ENCODE measurements at regions not wholly inside any gene's neighbourhood (a gene's known extent, or its start where the extent isn't known, plus 50 kb on each side); places are given as distances from the start of the nearest gene placed in this dataset.

DNA sequence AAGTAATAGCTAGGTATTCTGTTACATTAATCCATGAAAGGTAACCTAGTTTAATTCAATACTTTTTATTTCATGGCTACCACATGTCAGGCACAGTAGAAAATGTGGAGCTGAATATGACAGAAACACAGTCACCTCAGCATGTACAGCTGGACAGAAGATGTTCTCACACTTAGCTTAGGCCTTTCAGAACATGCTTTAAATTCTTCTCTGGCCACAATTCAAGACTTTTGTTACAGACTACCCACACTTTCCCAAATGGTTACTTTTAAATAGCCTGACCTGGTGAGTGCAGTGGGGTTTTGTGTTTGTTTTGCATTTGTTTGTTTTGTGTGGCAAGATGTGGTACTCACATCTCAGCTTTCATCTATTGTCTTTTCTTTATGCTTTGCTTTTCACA is 1079.5 kb downstream of the IGSF11 start:
- peak; percentile 17 for DNase-seq (ENCODE audit: low spot score)

DNA sequence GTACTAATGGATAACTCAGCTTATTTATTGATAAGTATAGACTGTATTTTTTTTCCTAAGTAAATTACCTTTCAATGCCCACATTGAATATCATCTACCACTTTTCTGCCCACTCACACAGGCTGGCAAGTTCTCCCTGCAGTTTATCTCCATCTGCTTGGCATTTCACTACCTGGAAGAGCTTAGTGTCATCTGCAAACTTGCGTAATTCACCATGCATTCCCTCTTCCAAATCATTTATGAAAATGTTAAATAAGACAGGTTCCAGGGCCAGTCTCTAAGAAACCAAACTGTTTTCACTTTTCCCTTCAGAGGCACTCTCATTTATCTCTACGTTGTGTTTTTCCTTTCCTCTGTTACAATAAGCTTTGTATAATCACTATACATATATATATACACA is 1076.6 kb downstream of the IGSF11 start:
- no peak for DNase-seq (ENCODE audit: low spot score)

GRCh38 chr3:117962750-117963149 is 1071.9 kb downstream of the IGSF11 start:
- DNase-seq (ENCODE audit: low spot score): peak; percentile 34

- no peak for DNase-seq (ENCODE audit: low spot score)
These were observed 1070.8 kb downstream of the IGSF11 start for GRCh38 chr3:117963858-117964257.

DNA sequence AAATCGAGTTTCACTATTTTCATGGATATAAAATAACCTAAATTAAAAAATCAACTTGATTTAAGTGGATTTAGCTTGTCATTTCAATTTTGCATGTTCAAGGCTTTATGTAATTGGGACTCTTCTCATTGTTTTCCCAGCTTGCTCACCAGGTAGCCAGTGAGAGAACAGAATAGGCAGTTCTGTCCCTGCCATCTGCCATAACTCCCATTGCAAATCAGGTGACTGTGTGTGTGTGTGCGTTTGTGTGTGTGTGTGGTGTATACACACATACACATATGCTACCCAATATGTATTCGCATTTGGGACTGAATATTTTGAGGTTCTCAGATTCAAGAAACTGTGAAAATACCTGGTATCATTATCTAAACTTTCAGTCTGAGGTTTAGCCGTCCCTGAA is 1069.8 kb downstream of the IGSF11 start:
- DNase-seq (ENCODE audit: low spot score): no peak

DNA sequence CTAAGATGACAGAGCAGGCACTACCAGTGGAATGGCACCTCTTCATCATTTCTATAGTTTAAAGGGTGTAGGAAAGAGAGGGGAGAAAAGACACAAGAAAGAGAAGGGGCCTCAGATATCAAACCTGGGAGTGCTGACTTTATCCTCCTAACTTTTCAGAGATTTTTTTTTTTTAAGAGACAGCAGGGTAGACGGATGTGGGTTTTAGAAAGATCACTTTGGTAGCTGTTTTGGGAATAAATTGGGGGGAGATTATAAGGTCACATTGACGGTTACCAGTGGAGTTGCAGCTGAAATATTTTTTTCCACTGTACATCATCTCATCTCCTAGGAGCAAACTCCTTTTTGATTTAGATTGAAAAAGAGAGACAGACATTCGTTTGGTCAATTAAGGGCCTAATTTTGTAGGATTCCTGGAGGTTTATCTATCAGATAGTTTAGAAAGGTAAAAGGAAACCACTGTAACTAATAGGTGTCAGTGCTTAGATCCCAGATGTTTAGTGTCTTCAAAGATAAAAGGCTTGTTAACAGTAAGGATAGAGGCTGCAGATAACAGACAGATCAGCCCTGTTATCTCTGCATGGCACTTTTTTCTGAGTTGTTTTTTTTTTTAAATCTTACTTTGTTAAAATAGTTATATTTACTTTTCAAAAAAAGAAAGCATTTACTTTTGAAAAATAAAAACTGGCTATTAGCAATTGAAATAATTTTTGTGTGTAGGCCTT is 1057.0 kb downstream of the IGSF11 start:
- DNase-seq (ENCODE audit: low spot score): no peak

- no peak for DNase-seq (ENCODE audit: low spot score)
These were observed 1055.2 kb downstream of the IGSF11 start for GRCh38 chr3:117979466-117979865.

DNA sequence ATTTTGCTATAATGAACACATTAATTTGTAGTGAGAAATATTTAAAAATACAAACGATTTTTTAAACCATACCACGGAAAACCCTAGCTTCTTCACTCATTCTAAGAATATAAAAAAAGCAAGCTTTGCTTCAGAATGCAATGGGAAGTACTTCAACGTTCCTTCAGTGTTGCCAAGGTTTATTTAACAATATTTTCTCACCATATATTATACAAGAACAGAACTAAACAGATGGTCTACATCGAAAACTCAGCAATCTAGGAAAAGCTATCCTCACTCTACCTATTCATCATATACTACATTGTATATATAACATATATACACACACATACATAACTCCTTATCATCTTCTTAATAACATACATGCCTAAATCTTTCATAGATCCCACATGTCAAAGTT is 1047.4 kb downstream of the IGSF11 start:
- no peak for DNase-seq (ENCODE audit: low spot score)

DNA sequence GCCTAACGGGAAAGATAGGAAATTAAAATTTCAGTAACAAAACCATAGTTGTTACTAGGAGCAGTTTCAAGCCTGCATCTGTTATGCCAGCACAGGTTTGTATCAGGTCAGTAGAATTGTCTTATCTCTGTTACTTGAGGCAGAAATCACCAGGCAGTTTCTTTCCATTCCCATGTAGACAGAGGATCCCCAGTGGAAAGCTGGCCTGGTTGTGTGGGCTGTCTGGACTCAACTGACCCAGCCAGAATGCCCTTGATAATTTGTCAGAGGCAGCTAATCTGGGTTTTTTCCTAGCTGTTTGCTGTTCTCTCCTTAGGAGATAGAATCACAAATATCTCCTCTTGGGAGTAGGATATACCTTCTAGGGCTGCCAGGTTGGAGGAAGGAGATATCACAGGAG is 1044.7 kb downstream of the IGSF11 start:
- DNase-seq (ENCODE audit: low spot score): no peak

DNA sequence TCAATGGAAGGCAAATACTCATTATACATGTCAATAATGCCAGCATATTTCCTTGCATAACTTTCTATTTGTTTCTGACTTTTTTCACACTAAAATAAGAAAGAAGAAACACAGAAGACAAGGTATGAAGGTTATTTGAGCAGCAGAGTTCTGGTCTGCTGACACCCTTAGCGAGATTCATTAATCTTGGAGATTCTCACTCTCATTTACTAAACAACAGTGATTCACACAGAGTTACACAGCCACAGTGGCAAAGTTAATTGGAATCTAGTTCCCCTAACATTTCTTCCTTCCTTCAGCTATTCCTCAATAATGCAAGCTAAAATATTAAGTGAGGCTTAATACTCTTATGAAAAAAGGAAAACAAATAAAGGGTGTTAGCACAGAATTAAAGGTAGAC is 1044.0 kb downstream of the IGSF11 start:
- DNase-seq (ENCODE audit: low spot score): no peak

DNA sequence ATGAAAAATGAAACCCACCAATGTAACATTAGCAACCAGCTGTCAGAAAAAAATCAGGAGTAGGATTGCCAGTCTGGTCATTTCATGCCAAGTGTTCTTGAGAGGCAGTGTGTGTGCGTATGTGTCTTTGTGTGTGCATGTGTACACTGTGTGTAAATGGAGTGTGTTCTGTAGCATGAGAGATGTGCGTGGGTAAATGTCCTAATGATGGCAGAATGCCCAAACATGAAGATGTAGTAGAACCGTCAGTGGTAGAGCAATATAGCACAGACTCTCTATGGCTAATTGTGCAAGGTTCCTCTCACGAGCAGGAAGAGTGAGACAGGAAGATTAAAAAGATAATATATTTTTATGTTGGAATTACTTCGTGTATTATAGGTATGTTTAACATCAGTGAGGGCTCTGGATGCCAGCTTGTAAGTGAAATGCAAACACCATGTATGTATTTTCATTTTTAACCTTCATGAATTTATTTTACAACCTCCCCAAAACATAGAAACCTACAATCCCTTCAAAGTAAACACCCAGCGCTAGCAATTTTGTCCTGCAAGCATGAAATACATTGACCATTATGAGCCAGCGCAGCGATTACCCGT is 1038.7 kb downstream of the IGSF11 start:
- DNase-seq (ENCODE audit: low spot score): no peak

DNA sequence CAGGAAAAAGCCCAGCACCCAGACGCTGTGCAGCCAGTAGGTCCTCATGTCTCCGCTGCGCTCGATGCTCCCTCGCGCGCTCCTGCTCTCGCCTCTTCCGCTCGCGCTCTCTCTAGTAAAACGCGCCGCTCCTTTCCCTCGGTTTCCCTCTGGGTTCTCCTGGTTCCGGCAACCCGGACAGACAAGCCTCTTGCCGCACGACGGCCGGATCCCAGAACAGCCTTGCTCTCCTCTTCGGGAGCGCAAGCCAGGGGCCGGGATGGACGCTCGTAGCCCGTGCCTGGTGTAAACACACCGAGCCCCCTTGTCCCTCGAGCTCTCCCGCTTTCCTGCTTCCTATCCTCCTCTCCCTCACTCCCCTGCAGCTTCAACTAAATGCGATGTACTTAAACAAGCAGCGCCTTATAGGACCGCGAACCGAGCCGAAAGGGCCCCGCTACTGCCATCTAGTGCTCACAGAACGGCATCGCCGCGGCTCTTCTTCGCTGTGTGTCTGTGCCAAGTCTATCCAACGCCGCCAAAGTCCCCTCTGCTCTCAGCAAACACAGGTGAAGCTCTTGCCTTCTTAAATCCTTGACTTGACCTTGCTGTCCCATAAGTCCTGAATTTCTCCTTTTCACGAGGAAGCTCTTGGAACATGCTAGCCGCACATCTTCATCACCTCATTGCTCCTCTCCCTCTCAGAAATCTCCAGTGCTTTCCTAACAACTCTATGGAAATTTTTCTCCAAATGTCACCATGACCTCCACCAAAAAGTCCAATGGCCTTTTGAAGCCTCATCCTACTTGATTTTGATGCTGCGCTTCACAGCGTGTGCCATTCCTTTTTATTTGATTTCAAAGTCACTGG is 1037.2 kb downstream of the IGSF11 start:
- DNase-seq (ENCODE audit: low spot score): peak; percentile 86

DNA sequence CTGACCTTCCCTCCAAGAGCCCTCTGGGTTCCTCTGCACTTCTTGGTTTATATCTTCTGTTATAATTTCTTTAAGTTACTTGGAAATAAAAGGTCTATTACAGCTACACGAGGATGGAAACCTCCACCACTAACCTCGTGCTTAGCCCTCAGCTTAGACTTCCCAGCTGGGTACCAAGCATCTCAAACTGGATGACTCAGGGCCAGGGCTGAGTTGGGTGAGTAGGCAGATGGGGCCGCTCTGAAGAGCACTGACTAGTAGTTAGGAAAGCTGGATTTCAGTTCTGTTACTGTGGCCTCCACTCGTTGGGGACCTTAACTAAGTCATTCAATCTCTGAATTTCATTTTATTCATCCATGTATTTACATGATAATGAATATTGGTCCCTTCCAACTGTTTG is 1036.6 kb downstream of the IGSF11 start:
- DNase-seq (ENCODE audit: low spot score): peak; percentile 54

DNA sequence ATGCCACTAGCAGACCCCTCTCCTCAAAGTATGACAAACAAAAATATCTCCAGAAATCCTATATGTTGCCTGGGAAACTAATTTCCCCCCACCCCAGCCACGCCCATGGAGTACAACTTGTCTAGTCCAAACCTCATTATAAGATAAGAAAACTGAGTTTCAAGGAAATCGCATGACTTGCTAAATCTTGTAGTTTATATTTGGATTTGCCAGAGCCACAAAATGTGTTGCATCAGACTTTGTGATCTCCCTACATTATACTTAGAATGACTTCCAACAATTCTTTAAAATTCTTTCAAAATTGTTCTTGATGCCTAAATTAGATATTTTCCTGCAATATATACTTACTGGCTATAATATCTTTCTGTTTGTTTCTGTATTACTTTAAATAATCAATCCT is 1034.4 kb downstream of the IGSF11 start:
- DNase-seq (ENCODE audit: low spot score): no peak

DNA sequence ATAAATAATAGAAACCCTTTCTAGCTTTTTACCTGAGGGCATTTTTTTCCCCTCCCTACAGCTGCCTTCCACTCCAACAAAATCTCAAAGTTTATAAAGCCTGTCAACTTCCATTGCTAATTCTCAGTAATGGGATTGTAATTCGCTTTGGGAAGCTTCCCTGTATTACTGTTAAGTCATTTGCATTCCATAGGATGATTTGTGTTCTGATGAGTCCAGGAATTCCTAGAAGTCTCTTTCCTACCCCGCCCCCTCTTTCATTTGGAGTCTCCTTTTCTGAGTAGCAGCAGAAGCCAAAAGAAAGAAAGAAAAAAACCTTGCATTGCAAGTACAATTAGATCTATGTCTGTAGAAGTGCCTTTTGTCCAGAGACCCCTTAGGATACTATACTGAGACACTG is 1033.3 kb downstream of the IGSF11 start:
- no peak for DNase-seq (ENCODE audit: low spot score)

GRCh38 chr3:118011910-118012309 is 1022.7 kb downstream of the IGSF11 start:
- DNase-seq (ENCODE audit: low spot score): no peak

- DNase-seq (ENCODE audit: low spot score): no peak
These were observed 1005.6 kb downstream of the IGSF11 start for GRCh38 chr3:118029049-118029448.

- DNase-seq (ENCODE audit: low spot score): no peak
These were observed 998.4 kb downstream of the IGSF11 start for GRCh38 chr3:118036215-118036614.

DNA sequence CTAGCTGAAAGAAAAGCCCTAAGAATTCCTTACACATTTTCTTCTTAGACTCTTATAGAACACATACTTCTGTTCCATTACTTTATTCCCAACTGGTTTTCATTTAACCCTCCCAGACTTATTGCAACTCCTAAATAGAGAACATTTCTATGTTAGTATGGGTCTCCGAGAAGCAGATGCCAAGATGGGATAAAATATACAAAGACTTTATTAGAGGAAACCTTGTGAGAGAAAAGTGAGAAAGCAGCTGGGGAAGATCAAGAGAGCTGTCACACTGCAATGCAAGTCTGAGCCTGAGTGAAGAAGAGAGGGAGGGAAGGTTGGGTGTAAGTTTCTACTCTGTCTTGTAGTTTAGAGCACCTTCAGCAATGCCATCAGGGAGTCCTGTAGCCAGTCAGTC is 979.3 kb downstream of the IGSF11 start:
- DNase-seq (ENCODE audit: low spot score): no peak

GRCh38 chr3:118057086-118057485 is 977.6 kb downstream of the IGSF11 start:
- no peak for DNase-seq (ENCODE audit: low spot score)

- DNase-seq (ENCODE audit: low spot score): no peak
These were observed 975.5 kb downstream of the IGSF11 start for GRCh38 chr3:118059096-118059495.

- DNase-seq (ENCODE audit: low spot score): no peak
These were observed 967.2 kb downstream of the IGSF11 start for GRCh38 chr3:118067439-118067838.

GRCh38 chr3:118075873-118076272 is 958.8 kb downstream of the IGSF11 start:
- DNase-seq (ENCODE audit: low spot score): no peak

All from AG20443 (cell line).